HPDE6-E6E7 (cell line): ENCODE measurements at regions not wholly inside any gene's neighbourhood (a gene's known extent, or its start where the extent isn't known, plus 50 kb on each side); places are given as distances from the start of the nearest gene placed in this dataset.

ENCODE experiments used
- DNase-seq: peaks from one replicate; pipeline ENCODE4 v3.0.0; 2011; ENCODE audit warnings: missing footprints; ENCODE audit errors: extremely low spot score

DNA sequence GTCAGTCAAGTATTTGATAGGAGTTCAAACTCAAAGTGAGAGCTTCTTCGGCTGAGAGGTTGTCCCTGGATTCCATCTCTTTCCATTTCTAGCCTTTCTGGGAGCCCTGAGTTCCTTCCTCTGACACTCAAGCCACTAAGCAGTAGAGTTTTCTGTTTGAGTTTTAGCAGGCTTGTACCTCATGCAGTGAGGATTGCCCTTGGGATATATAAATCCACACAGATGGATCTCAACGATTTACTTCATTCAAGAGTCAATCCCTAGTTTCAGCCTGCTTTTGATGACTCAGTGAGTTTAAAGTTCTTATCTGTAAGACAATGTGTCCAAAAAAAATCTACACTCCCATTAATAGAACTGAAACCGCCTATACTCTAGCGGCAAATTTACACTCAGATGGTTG lies 2240.9 kb upstream of the WWC1 start:
- no peak for DNase-seq

DNA sequence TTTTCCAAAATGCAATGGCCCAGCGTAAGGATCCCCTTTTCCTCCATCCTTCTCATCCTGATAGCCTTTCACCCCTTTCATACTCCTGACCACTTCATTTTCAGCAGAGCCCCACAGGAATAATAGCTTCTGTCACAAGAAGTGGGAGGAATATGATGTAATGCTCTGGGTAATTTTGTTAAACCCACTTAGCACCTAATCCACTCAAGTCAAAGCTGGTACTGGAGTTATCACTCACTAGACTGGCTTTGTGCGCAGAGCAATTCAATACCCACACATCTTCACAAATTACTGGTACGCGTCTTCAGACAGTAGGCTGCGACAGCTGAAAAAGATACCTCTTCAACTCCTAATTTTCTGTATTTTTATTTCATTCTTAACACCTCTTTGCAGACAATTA lies 2232.8 kb upstream of the WWC1 start:
- no peak for DNase-seq

DNA sequence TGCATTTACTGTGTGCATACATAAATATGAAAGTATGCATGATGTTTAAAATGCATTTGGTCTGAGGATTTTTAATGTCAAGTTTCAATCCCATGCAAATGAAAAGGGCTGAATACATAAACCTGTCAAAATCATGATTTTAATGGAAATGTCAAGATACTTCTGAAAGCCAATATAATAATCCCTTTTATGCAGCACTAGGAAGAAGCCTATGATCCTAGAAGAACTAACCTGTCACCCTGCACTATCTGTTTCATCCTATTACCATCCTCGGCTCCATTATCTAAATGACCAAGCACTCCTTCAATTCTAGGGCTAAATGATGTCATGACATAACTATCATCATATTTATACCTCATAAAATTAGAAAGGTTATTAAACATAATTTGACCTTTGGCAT lies 2229.4 kb upstream of the WWC1 start:
- DNase-seq, result no peak

DNA sequence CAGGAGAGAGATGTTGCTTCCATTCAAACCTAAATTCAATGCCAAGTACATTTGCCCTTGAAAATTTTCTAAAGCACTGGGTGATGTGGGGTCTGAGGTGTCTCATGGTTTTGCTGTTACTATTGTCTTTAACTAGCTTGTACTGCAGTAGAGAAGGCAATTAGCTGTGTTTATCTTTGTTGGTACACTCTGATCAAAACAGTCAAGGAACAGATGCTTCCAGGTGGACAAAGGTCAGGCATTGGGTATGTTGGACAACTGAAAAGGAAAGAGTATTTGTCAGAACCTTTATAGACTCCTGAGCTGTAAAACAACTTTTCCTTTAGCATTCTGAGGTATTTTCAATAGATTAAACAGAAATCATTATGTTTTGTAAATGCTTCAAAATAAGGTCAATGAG lies 2228.7 kb upstream of the WWC1 start:
- DNase-seq, result no peak

DNA sequence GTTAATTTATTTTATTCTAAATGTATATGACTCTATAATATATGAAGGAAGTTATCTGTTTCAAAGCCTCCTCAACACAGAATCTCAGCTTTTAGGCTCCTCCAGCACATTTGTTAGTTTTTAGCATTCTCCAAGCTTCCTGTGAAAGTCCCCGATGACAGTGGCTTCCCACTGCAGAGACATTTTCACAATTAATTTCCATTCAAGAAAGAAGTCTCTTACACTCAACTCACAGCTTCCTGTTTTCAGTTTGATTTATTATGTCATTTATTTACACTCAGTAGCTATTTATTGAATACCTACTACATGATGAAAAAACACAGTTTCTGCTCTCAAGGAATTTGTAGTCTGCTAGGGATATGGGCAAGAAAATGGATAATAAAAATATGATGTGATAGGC lies 2228.2 kb upstream of the WWC1 start:
- DNase-seq, result no peak

DNA sequence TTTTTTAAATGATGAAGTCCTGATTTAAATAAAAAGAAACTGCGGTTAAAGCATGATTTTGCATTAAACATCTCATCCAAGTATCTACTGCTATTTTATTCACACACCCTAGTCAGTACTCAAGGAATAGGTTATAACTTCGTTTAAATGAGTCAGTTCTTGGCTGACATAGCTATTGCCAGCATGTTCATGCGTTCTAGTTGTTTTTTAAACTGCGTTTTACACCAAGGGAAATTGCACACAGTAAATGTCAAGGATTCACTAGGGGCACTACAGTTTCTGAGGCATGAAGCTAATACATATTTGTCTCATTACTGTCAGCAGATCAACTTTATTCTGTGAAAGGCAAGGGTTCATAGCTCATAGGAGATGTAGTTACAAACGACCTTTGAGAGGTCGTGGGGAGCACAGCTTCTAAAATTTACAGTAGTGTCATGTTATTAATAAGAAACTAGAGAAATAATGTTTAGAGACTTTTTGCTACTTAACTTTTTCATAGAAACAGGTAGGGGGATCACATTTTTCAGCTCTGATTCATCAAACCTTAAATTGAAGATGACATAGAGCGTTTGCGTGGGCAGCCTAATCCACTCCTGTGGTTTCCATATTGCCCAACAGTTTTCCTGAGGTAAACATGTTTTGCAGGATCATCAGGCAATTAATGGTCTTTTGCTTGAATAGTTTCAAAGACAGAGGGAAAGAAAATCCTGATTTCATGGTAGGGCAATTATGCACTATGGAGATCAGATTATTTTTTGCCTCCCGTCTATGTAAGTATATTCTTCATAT lies 2222.7 kb upstream of the WWC1 start:
- no peak for DNase-seq

DNA sequence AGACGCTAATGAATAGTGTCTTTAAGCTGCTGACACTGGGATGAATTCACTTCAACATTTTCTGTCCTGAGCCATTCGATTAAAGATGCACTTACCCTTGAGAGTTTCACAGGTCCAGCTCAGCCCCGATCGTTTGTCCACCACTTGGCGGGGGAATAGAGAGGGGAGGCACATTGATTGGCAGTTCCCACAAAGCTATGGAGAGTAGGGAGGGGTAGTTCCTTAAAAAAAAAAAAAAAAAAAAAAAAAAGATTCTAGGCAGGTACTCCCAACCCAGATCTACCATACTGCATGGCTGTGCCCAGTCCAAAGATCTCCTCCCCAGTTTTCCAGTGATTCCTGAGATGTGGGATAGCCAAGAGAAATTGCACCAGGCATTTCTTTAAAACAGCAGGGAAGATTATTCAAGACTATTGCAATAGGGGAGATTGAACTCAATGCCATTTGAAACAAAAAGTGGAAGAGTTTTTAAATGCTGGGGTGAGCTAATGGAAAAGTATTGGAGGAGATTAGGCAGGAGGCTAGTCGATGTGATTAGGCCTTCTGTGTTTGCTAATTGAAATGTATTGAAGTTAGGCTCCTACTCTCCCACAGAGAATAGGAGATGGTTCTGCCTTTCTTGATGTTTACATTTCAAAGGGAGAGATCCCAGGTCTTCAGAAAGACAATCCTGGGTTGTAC lies 2217.4 kb upstream of the WWC1 start:
- DNase-seq, result no peak

DNA sequence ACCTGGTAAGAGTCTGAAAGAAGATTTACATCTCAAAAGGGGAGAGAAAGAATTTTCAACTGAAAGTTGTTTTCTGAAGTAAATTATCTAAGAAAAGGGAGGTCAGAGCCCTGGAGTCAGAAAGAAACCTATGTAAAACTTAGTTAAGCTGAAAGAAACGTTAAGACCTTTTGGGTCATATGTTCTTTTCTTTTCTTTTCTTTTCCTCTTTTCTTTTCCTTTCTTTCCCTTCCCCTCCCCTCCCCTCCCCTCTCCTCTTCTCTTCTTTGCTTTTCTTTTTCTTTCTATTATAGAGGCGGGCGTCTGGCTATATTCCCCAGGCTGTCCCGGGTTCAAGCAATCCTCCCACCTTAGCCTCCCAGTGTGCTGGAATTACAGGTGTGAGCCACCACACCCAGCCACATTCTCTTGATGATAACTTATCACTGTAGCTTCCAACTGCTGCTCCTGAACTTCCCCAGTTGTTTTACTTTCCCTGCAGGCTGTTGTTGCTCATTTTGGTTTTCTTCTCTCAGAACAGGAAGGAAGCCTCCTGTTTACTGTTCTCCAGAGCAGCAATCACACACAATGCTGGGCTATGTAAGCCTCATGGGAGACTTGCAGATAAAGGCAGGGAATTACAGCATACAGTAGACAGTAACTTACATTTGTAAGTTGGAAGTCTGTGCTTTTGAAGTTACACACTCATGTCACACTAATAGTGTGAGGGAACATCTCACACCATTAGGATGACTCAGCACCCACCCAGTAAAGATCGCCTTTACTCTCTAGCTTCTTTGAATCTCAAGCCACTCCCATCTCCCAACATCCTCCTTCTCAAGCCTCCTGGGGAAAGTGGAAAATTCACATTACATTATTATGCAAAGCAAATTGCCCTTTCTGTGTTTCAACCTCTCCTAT lies 2216.6 kb upstream of the WWC1 start:
- DNase-seq, result no peak

DNA sequence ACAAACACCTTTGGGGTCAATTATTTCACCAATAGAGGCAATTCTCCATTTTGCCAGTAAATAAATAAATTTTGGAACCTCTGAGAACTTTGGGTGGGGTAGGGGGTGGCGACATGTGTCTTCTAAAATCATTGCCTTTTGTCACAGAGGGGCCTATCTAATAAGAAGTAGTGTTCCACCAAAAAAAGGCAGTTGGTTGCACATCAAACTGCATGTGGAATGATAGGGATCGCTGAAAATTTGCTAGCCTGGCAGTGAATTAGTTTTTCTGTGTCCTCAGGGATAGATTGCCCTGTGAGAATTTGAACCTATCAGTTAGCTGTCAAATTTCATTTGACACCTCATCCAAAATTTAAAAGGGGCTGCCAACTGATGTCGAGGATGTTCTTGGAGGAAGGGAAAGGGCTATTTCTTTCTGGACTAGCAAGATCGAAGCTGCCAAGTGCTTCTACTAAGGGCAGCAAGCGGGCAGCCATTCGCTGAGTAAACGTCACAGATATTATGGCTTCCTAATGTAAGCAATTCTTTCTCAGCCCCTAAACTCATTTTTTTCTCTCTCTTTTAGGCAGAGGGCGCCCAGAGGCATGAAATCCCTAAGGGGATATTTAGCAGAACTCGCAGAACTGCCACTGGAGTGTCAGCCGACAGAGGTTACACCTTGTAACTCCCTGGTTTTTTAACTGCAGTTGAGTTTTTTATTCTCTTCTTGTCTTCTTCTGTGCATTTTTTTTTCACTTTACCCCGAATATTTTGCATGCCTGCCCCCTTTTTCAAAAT lies 2208.1 kb upstream of the WWC1 start:
- DNase-seq, result no peak

DNA sequence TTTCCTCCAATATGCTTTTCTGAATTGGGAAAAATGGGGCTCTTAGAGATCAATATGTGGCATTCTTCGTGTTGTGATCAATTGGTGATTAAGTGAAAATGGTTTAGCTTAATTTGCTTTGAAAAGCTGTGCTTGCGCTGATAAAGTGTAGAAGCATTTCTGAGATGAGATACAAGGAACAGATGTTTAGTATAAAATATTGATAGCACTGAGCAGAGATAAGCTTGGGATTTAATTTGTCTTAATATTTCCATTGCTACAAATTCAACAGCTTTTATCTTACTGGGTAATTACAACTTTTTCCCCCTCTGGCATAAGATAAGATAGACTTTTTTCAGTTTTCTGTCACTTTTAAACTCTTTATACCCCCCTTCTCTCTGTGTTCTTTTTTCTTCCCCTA lies 2204.9 kb upstream of the WWC1 start:
- no peak for DNase-seq

DNA sequence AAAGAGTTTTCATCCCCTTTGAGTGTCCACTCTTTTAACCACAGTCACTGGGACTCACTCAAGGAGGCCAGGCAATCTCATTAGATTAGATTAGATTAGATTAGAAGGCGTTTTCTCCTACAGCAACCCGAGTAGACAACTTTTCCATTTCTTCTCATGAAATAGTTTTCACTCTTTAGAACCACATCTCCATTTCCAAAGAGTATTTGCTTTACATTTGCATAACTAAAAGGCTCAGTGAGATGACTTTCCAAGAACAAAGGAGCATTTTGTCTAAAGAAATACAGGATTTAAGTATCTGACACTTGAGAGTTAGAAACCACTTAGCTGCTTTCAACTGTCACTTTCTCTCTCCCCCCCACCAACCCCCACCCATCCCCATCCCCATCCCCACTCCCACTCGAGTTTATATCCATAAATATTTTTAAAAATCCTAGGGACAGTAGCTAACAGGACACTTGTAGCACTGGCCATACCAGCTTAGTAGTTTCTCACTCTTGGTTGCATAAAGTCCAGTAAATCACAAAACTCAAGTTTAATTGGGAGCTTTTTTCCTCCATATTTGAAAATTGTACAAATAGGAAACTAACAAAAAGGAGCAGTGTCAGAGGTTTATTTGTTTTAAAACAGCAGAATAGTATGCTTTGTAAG lies 2202.9 kb upstream of the WWC1 start:
- no peak for DNase-seq

DNA sequence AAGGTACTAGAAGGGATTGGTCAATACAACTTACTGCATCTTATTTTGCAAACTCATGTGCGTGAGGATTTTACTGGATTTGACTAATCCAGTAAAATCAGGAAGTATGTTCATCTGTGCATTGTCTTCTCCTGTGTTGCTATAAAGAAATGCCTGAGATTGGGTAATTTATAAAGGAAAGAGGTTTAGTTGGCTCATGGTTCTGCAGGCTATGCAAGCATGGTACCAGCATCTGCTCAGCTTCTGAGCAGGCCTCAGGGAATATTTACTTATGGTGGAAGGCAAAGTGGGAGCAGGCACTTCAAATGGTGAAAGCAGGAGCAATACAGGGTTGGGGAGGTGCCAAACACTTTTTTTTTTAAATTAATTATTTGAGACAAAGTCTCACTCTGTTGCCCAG lies 2199.5 kb upstream of the WWC1 start:
- DNase-seq, result no peak

DNA sequence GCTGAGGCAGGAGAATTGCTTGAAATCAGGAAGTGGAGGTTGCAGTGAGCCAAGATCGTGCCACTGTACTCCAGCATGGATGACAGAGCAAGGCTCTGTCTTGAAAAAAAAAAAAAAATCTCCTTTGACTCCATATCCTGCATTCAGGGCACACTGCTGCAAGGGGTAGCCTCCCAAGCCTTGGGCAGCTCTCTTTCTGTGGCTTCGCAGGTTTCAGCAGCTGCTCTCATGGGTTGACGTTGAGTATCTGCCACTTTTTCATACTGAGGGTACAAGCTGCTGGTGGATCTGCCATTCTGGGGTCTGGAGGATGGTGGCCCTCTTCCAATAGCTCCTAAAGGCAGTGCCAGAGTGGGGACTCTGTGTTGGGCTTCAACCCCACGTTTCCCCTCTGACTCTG lies 2198.1 kb upstream of the WWC1 start:
- DNase-seq, result no peak

DNA sequence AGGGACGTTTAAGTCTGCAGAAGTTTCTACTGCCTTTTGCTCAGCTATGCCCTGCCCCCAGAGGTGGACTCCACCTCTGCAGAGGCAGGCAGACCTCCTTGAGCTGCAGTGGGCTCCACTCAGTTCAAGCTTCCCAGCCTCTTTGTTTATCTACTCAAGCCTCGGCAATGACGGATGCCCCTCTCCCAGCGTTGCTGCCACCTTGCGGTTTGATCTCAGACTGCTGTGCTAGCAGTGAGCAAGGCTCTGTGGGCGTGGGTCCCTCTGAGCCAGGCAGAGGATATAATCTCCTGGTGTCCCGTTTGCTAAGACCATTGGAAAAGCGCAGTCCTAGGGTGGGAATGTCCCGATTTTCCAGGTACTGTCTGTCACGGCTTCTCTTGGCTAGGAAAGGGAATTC lies 2188.5 kb upstream of the WWC1 start:
- no peak for DNase-seq

DNA sequence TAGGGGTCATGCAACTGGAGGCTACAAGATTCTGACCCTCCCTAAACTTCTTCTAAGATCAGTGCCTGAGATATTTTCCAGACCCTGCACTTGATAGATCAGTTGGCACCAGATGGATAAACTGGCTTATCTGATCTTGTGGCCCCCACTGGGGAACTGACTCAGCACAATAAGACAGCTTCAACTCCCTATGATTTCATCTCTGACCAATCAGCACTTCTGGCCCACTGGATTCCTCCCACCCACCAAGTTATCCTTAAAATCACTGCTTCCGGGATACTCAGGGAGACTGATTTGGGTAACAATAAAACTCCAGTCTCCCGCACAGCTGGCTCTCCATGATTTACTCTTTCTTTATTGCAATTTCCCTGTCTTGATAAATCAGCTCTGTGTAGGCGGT lies 2180.4 kb upstream of the WWC1 start:
- DNase-seq, result no peak

DNA sequence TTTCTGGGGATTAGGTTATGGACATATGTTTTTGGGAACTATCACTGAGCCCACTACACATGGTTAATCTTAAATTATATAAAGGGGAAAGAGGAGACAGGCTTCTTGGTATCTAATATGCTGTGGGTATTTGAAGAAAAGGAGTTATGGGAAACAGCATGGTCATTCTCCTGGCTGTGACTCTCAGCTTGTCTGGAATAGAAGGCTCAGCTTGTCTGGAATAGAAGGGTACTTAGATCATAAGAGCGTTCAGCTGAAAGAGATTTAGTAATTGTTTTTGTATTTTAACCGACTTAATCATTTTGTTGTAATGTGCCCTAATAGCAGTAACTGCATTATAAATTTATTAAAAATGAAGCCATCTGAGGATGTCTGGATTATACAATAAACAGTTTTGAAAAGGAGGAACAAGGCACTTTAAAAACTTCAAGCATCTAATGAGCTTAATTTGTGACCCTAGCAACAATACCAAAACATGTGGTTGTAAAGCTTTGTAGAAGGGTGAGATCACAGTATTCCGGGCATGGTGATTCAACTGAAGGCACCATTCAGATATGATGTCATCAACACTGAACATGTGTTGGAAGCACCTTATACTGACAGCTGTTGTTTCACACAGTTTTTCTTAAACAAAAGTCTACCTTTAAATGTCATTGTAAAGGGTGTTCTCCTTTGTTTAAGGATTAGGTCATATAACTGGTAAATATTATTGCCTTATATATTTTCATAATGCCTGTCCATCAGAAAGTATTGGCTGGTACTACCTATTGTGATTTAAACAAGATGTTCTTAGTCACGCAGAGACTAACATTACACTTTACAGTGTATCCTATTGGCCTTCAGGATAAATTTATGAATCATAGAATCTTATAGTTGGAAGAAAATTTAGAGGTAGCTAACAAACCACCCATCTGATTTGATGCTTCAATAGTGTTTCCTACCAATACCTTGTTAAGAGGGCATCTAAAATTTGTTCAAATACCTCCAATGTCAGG lies 2174.1 kb upstream of the WWC1 start:
- DNase-seq, result no peak

DNA sequence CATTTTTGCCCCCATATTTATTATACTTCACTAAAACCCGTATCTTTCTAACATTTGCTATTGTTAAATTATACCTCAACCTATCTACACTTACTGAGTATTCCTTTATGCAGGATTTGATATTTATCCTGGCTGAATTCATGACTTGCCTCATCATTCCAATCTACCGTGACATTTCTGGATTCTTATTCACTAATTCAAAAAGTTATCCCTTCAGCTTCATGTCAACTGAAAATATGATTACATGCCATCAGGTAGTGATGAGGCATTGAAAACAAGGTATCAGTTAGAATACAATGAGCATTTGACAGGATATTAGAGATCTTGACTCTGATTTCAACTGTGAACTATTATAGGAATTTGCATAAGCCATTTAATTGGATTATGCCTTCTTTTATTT lies 2171.9 kb upstream of the WWC1 start:
- no peak for DNase-seq

DNA sequence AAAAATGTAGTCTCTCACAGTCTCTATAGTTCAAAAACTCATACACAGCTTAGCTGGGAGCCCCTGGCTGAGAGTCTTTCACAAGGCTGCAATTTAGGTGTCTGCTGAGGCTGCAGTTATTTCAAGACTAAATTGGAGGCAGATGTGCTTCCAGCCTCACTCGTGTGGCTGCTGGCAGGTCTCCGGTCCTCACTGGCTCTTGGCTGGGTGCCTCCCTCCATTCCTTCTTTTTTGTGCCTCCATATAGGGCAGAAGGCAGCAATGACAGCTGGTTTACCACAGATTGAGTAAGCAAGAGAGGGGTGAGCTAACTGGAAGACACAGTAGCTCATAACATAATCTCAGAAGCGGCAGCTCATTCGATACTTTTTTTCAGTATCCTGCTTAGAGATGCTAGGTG lies 2167.7 kb upstream of the WWC1 start:
- DNase-seq, result no peak

DNA sequence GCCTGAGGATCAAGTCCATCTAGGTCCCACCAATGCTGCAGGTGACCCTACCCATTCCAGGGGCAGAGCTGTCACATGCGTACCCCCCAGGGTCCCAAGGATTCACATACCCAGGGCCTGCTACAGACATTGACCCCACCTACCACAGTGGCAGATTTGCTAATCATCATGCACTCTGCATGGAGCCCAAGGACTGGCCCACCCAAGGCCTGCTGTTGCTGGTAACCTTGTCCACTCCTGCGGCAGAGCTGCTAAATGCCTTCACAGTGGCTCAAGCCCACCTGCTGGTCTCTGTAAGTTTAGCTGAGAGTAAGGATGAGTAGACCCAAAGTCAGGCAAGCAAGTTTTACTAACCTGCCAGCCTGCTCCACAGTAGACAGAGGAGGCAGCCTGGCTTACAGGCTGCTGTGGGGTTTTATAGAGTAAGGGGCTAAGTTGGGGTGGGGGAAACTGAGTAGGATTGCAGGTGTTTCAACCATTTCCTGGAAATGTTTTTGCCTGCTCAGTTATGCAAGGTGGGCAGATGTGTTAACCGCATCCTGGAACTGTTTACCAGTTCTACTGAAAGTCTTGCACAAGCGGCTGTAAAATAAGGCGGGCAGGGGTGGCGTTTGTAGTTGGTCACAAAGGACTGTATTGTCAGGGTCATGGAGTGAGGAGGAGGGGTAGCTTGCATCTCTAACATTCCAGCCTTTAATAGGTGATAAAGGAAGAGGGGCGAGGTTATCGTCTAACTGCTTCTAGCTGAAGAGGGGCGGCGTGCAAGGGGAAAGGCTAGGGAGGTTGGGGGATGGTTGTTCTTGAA lies 2163.5 kb upstream of the WWC1 start:
- DNase-seq, result no peak
